ENCODE measurements at regions not wholly inside any gene's neighbourhood (a gene's known extent, or its start where the extent isn't known, plus 50 kb on each side); places are given as distances from the start of the nearest gene placed in this dataset.
A peak's percentile ranks its signal among the peaks of the same experiment; 100 is the strongest.

- DNase-seq (ENCODE audit: low read depth, low spot score) = no peak
Observed at GRCh38 chr1:233435622-233436021, 108.1 kb downstream of the MAP3K21 start.

GRCh38 chr1:233439721-233440120, 112.2 kb downstream of the MAP3K21 start:
- DNase-seq (ENCODE audit: low read depth, low spot score) = no peak

DNA sequence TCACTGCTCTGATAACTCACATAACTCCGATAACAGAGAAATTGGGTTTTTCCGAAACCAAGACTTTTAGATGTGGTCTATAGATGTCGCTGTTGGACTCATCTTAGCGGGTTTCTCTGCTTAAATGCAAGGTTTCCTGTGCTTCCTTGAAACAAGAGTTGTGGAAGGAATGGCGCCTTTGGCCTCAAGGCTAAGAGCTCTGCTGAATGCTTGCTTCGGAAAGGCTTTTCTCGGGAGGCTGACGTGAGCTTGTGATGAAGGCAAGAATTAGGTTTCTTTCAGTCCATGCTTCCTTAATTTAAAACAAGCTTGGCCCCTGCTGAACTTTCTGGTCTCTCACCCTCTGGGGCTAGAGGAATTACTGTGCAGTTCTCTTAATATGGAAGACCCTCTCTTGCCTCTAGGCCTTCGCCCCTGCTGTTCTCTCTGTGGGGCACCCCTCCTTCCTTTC, 113.5 kb downstream of the MAP3K21 start:
- peak; percentile 90 for DNase-seq (ENCODE audit: low read depth, low spot score)

GRCh38 chr1:233442026-233442780, 114.7 kb downstream of the MAP3K21 start:
- no peak for DNase-seq (ENCODE audit: low read depth, low spot score)

- DNase-seq (ENCODE audit: low read depth, low spot score) = no peak
Observed at GRCh38 chr1:233443040-233443760, 115.7 kb downstream of the MAP3K21 start.

DNA sequence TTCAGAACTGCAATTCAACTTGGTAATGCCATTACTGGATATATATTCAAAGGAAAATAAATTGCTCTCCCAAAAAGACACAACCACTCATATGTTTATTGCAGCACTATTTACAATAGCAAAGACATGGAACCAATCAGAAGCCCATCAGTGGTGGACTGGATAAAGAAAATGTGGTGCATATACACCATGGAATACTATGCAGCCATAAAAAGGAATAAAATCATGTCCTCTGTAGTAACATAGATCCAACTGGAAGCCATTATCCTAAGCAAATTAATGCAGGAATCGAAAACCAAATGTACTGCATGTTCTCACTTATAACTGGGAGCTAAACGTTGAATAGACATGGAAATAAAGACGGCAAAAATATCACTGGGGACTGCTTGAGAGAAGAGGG, 117.0 kb downstream of the MAP3K21 start:
- DNase-seq (ENCODE audit: low read depth, low spot score) = no peak

DNA sequence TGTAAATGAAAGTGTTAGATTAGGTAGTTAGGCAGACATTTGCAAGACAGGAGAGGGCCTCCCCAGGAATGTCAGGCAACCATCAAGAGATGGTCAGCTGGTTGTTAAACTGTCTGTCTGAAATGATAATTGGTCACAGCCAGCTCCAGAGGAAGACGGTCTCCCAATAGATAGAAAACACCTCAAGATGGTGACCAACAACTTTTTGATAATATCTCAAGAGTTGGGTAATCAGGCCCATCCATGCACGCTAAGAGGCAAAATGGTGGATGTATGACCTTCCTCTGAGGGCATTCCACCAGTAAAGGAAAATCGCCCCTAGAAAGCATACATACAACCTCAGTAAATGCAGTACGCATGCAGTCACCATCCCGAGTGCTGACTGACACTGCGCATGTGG, 118.2 kb downstream of the MAP3K21 start:
- no peak for DNase-seq (ENCODE audit: low read depth, low spot score)

- DNase-seq (ENCODE audit: low read depth, low spot score) = no peak
Observed at GRCh38 chr1:233446935-233447334, 119.4 kb downstream of the MAP3K21 start.

- no peak for DNase-seq (ENCODE audit: low read depth, low spot score)
Observed at GRCh38 chr1:233448109-233448689, 120.7 kb downstream of the MAP3K21 start.

- DNase-seq (ENCODE audit: low read depth, low spot score) = no peak
Observed at GRCh38 chr1:233452724-233453123, 125.2 kb downstream of the MAP3K21 start.

DNA sequence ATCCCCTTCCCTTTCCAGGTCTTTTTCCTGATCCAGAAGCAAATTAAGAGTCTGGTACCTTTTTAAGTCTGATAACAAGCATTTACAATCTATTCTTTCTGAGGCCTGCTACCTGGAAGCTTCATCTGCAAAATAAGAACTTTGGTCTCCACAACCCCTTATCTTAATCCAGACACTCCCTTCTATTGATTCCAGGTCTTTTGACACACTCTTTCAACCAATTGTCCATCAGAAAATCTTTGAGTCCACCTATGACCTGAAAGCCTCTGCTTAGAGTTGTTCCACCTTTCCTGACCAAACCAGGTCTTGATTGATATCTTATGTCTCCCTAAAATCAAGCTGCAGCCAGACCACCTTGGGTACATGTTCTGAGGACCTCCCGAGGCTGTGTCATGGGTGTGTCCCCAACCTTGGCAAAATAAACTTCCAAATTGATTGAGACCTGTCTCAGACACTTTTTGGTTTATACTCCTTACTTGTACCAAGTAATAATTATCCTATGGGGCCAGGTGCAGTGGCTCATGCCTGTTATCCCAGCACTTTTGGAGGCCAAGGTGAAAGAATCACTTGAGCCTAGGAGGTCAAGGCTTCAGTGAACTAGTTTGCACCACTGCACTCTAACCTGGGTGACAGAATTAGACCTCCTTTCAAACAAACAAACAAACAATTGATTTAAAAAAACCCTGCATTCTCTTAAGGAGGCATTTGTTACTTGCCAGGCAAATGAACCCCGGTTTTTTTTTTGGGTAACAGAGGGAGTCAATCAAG, 126.1 kb downstream of the MAP3K21 start:
- DNase-seq (ENCODE audit: low read depth, low spot score) = no peak

DNA sequence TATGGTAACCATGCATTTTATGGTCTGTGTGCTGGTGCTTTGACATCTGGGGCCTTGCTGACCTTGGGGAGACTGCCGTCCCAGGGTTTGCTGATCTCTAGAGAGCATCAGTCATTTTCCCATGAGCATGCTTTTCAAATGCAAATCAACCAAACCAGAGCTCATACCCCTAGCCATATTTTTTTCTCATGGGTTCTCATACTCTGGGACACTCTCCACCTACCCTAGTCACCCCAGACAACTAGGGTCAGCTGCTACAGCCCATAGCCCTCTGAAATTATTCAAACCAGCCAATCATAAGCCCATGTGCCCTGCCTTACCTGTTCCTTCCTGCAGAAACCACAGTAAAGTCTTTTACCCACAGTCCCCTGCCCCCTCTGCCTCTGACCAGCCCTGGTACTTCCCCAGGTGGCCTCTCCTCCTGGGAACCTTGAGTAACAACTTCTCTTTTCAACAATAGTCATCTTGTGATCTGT, 132.0 kb downstream of the MAP3K21 start:
- no peak for DNase-seq (ENCODE audit: low read depth, low spot score)

GRCh38 chr1:233459968-233460367, 132.4 kb downstream of the MAP3K21 start:
- DNase-seq (ENCODE audit: low read depth, low spot score) = peak; percentile 52

- DNase-seq (ENCODE audit: low read depth, low spot score) = no peak
Observed at GRCh38 chr1:233460692-233461091, 133.2 kb downstream of the MAP3K21 start.

- DNase-seq (ENCODE audit: low read depth, low spot score) = no peak
Observed at GRCh38 chr1:233461847-233462246, 134.3 kb downstream of the MAP3K21 start.

DNA sequence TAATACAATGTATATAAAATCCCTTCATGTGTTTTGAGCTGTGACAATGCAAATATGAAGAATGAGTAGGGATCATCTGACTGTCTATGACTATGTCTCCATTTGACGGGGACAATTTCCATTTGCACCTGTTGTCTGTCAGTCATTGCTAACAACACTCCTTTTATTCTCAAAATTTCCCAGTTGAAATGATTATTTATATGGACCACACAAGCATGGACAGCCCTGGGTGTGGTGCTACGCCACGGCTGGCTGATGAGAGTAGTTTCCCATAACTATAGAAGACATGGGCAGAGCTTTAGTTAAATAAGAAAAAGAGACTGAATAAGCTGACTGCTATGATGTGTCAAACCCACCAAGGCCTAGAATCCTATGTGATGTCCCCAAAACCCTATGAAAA, 135.8 kb downstream of the MAP3K21 start:
- DNase-seq (ENCODE audit: low read depth, low spot score) = no peak

DNA sequence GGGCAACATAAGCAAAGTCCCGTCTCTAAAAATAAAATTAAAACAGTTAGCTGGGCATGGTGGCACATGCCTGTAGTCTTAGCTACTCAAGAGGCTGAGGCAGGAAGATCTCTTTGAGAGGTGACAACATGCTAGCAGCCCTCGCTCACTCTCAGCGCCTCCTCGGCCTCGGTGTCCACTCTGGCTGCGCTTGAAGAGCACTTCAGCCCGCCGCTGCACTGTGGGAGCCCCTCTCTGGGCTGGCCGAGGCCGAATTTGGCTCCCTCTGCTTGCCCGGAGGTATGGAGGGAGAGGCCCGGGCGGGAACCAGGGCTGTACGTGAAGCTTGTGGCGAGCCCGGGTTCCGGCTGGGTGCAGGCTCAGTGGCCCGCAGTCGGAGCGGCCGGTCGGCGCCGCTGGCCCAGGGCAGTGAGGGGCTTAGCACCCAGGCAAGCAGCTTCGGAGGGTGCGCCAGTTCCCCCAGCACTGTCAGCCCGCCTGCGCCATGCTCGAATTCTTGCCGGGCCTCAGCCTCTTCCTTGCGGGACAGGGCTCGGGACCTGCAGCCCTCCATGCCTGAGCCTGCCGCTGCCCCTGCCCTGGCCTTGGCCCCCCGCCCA, 138.3 kb downstream of the MAP3K21 start:
- no peak for DNase-seq (ENCODE audit: low read depth, low spot score)

GRCh38 chr1:233470741-233471499, 143.0 kb upstream of the KCNK1 start:
- peak; percentile 20 for DNase-seq (ENCODE audit: low read depth, low spot score)

DNA sequence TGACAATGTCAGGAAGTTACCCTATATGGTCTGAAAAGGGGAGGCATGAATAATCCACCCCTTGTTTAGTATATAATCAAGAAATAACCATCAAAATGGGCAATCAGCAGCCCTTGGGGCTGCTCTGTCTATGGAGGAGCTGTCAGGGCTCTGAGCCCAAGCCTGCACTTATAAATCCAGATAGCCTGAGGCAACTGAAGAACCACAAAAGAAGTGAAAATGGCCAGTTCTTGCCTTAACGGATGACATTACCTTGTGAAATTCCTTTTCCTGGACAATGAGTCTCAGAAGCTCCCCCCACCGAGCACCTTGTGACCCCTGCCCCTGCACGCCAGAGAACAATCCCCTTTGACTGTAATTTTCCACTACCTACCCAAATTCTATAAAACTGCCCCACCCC, 142.1 kb upstream of the KCNK1 start:
- peak; percentile 65 for DNase-seq (ENCODE audit: low read depth, low spot score)

GRCh38 chr1:233472796-233473195, 141.1 kb upstream of the KCNK1 start:
- DNase-seq (ENCODE audit: low read depth, low spot score) = peak; percentile 33

All from ELF-1 (cell line).